HG02642 (cell line): ENCODE measurements at regions not wholly inside any gene's neighbourhood (a gene's known extent, or its start where the extent isn't known, plus 50 kb on each side); places are given as distances from the start of the nearest gene placed in this dataset.

Experiments
- ATAC-seq: cut with Tn5 transposase; IDR thresholded peaks from one replicate; pipeline ENCODE4 v1.9.1; 2021; ENCODE audit warnings: mild to moderate bottlenecking; ENCODE audit not compliant: unreplicated experiment, poor library complexity

DNA sequence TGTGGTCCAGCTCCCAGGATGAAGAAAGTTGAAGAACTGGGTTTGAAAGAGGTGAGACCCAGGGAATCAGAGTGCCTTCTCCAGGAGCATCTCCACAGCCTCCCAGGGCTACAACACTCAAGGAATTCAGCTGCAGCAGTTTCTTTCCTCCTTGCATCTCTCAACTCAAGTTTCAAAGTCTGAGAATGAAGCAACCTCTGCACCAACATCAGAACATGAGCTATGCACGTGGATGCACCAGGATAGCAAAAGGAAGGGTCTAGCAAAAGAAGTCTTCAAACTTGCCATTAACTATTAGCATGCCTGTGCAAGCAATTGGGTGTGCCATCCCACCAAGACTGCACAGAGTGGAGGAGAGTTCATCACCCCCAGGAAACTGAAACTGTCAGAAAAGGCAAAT is 193.9 kb downstream of the OTOR start:
- no peak for ATAC-seq

DNA sequence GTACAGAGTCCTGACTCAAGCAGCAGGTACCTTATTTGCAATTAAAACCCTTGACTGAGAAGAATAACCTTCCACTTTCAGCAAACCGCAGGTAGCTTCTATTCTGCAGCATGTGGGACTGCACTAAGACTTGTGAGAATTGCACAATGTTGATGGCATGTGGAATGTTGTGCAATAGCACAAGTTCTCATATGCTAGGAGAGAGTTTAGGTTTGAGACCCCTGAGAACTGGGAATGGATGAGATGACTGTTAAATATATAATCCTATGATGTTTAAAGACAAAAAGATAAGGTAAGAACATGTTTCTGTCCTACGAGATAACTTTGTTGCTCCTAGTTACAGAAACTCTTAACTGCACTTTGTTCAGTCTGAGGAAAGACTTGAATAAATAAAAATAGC is 194.6 kb downstream of the OTOR start:
- ATAC-seq: no peak

DNA sequence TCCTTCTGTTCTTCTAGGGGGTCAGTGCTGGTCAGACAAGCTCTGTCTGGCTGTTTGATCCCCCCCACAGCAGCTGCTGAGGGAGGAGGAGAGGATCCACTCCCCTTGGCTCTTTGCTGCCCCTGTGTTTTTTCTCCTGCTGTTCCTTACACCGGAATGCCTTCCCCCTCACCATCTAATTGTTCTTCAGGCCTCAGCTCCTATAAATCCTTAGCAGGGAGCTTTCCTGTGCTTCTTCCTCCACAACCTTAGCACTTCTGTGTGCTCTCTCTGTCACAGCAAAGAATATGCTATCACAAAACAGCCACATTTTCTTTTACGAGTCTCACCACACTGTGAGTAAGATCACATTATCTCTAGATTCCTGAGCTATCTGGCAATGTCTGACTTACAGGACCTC is 196.6 kb downstream of the OTOR start:
- no peak for ATAC-seq

DNA sequence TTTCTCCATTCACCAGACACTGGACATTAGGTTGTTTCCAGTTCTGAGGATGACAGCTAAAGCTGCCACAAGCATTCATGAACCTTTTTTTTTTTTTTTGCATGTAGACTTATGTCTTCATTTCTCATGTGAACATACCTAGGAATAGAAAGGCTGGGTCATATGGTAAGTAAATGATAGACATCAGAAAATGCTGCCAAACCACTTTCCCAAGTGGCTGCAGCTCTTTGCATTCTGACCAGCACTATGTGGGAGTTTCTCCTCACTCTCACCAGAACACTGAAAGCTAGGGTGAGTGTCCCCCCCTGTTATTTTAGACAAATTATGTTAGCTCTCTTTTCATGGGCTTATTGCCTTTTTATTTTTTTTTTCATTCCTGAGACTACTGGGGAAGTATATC is 197.5 kb downstream of the OTOR start:
- no peak for ATAC-seq

DNA sequence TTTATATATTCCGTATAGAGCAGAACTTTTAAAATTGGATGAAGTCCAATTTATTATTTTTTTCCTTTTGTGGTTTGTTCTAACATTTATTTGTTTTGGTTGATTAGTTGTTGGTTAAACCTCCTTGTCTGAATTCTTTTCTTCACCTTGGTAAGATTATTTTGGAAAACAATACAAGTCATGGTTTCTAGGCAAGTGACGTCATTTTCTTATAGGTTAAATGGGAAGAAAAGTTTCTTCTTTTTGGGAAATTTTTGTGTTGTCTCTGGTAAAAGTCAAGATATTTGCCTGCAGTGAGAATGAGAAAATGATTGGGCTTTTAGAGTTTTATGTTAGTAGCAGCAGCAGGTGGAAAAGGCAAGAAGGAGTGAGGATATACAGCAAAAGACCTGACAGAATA is 197.9 kb downstream of the OTOR start:
- ATAC-seq: no peak

DNA sequence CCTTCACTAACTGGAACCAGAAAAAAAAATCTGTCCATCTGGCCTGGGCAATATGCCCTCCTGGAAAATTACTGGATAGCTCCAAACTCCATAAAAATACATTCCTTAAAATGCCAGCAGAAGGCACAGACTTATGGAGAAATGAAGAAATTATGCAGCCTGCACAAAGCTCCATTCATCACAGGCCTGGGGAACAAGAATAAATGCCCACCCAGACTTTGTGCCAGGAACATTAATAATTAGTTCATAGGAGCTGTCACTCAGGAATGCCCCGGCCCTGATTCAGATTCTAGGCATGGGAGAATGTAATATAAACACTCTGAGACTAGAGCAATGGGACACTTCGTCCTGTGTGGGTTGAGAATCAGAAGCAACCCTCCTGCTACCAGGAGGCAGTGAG is 199.3 kb downstream of the OTOR start:
- ATAC-seq: no peak

DNA sequence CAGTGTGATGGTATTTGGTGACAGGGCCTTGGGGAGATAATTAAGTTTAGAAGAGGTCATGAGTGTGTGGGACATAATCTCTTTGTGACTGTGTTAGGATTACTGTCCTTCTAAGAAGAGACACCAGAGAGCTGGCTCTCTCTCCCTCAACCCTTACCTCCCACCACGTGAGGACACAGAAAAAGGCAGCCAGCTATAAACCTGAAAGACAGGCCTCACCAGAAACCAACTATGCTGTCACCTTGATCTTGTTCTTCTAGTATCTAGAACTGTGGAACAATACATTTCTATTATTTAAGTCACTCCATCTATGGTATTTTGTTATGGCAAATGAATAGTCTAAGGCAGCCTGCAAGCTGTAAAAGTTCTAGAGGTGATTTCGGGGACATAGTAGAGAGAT is 203.7 kb downstream of the OTOR start:
- no peak for ATAC-seq

DNA sequence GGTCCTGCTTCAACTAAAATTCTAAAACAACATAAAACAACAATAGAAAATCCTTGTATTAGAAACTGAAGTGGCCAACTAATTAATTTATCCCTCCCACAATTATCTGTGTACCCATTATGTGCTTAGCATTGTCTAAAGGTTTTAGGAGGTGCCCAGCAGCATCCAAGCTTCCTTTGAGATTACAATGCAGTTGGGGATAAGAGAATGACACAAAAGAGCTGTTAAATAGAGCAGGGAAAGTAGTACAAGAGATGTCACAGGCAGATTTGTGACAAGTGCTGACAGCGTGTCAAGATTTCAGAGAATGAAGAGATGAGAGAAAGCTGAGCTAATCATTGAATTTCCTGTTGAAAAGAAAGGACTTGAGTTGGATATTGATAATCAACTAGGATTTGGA is 204.8 kb downstream of the OTOR start:
- ATAC-seq: no peak

DNA sequence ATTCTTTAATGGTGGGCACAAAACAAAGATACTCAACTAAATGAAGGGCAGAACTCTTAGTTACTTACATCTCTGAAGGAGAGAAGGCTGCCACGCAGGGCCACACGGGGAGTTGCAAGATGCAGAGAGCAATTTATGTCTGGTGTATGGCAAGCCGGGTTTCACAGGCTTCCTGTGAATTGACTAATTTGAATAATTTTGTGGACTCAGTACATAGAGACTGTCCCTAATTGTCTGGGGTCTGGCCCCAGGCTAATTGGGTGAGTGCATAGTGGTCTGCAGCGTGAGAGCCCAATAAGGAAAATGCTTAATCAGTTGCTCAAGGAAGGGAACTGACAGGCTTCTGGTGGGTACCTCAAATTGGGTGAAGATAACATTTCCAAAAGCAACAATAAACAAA is 205.7 kb downstream of the OTOR start:
- ATAC-seq: no peak

DNA sequence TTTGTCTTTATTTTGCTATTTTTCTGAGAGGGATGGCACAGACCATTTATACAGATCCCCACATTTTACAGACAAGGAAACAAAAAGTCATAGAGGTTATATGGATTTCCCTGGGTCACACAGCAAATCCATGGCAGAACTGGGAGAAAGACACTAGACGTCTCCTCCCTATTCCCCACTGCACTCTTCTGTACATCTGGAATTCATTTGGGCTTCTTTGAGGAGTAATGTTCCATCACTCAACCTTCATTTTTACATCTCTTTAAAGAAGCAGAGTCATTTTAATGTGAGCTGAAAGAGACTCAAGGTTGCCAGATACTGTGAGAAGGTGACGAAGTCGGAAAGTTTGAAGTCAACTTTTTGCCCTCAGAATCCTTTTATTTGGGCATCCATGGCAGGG is 207.3 kb downstream of the OTOR start:
- ATAC-seq: no peak

DNA sequence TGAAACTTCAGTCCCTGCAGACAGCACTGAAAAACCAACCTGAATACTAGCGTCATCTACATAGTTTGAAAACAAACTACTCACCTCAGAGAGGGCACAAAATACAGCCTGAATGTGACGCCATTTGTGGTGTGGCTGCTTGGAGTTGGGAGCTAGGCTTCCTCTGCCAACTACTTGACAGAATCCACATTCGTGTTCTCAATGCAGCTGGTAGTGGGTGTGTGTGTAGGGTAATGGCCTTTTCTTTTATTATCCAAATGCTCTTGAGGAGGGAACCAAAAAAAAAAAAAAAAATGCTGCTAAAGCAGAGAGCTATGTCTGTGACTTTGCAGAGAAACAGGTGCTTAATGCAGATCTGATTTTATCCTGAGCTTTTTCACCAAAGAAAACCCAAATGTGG is 207.8 kb downstream of the OTOR start:
- no peak for ATAC-seq

DNA sequence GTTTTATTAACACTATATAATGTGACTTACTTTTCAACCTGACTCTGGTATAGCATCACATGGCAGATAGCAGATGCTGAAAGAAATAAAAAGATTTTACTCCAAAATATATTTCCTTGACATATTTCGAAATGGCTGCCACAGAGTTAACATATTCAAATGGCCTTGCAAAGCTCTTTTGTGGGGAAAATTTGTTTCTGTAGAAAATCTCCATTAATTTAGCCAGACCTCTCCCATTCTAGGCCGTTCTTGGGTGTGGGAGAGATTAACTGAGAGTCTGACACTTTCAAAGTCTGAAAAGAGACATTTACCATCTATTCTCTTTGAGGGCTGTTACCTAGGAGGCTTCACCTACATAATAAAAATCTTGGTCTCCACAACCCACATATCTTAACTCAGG is 217.2 kb downstream of the OTOR start:
- no peak for ATAC-seq

DNA sequence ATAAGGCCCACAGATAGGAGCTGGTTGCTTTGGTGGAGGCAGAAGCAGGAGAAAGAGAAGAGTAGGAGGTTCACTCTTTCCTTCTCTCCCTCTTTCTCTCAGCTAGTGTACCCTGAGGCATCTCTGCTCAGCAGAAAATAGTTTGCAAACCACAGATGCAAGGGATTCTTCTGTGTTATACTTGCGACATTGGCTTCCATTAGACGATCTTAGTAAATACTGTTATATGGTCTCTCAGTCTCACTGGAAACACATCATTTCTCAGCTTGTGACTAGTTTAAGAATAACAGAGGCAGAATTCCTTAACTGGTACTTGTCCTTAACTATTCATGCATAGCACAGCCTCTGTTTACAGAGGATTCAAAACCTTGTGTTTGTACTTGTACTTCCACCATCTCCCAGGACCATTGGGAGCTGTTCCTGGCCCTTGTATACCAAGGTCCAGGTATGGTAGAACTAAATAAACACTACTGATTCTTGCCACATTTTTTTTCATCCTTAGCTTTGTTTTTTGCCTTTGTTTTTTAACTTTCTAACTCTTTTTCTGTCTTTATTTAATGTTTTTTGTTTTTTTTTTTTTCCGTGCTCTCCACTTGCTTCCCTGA is 218.2 kb downstream of the OTOR start:
- ATAC-seq: no peak

DNA sequence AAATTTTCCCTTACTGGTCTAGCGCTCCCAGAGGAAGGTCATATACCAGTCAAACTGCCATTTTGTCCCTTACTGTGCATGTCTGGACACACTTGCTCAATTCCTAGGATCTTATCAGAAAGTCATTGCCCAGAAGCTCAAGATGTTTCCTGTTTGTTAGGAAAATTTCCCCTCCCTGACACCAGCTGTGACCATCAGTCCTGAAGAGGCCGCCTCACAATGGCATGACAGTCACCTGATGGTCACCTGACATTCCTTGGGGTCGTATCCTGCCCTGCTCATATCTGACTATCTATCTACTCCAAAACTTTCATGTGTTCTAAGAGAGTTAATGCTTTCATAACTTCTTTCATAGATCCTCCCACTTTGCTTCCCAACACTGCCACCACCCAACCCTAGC is 219.9 kb downstream of the OTOR start:
- no peak for ATAC-seq

DNA sequence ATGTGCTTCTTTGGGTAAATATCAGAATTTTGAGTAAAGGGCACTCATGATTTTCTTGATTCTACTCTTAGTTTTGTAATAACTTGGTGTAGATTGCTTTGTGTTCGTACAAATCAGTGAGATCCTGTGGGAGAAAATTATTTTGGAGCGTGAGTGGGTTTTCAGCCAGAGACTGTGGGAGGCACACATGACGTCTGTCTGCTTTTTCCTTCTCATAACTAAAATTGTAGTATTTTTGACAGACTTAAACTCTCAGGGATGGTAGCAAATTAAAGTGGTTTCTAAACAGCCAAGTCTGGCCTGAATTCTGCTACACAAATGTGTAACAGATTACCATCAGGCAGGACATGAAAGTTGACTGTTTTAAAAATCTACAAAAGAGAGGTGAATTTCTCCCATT is 222.6 kb downstream of the OTOR start:
- no peak for ATAC-seq

DNA sequence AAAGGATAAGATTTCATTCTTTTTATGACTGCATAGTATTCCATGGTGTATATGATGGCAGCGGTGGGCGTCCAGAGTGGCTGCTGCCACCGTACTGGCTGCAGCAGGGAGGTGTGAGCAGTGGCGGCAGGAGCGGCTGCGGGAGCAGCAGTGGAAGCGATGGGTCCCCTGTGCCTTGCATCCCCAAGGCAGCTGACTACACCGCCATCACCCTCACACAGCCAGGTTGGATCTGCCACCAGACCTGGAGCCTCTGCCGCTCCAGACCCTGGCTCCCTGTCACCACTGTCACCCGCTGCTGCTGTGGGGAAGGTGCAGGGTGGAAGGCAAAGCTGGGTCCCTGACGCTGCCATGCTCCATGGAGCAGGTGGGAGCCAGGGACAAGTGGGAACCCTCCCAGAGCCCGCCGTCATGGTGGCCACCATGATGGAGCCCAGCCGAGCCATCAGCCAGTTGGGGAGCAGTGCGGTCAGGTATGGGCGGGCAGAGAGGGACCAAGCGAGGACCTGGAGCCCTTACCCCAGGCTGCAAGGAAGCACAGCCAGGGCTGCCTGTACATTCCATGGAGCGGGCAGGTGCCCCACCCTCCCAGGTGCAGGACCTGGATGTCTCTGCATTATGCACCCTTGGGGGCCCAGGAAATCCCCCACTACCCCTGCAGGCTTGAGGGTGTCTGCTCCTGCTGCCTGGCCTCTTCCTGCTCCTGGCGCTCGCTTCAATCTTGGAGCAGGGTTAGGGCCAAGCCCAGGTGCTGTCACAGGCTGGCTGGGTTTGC is 226.1 kb downstream of the OTOR start:
- no peak for ATAC-seq

DNA sequence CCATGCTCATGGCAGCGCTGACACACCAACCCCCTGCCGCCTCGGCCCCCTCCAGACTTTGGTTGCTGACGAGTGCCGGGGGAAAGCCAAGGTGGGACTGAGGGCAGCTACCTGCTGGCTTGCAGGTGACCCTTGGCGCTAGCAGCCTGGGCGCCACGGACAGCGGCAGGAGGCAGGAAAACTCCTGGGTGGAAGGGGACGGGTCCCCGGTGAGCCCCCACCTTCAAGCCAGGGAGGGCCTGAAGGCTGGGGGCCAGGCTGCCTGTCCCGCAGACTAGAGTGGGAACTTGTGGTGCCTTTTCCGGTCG is 226.7 kb downstream of the OTOR start:
- no peak for ATAC-seq

DNA sequence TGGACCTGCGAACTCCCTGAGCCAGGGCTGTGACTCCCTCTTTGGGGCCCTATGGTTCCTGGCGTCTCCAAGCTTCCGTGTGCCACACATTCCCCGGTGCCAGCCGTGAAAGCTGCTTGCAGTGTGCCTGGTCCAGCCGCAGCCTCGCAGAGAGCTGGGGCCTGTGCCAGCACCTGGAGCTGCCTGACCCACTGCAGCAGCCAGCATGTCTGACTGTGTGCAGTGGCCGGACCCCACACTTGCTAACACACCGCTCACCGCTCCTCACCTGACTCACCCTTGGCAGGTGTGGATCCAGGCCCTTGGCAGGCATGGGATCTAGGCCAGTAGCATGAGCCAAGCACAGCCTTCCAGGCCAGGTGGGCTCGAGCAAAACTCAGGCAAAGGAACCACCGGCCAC is 227.5 kb downstream of the OTOR start:
- no peak for ATAC-seq

DNA sequence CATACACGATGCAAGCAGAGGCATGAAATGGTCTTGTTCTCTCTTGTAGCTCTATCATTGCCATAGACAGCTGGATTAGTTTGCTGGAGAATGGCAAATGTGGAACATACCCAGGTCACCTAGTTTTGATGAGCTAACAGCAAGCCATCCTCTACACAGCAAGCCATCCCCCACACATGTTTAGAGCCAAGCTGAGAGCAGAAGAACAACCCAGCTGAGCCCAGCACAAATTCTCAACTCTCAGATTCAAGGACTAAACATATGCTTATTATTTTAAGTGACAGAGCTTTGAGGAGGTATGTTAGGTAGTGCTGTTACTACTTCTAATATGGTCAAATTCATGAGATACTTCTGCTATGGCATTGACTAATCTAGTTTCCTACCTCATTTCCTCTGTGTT is 230.3 kb downstream of the OTOR start:
- no peak for ATAC-seq

DNA sequence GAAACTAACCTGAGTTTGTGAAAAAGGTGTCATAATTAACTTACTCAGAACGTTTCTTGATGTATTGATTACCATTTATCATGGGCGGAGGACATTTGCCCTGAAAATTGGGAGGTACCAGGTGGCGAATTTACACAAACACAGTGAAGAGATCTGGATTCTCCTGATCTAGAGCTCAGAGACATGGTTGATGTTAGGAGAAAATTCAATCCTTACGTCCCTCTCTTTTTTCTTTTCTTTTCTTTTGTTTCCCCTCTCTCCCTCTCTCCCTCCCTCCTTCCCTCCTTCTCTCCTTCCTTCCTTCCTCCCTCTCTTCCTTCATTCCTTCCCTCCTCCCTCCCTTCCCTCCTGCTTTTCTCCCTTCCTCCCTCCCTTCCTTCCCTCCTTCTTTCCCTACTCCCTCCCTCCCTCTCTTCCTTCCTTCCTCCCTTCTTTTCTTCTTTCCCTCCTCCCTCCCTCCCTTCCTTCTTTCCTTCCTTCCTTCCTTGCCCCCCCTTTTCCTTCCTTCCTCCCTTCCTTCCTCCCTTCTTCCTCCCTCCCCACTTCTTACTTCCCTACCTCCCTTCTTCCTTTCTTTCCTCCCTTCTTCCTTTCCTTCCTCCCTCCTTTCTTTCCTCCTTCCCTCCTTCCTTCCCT is 234.1 kb downstream of the OTOR start:
- ATAC-seq: no peak

DNA sequence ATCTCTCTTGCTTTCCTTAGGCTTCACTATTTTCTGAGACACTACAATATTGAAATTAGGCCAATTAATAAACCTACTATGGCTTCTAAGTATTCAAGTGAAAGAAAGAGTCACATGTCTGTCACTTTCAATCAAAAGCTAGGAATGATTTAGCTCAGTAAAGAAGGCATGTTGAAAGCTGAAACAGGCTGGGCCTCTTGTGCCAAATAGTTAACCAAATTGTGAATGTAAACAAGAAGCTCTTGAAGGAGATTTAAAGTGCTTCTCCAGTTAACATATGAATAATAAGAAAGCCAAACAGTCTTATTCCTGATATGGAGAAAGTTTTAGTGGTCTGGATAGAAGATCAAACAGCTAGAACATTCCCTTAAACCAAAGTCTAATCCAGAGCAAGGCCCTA is 236.3 kb downstream of the OTOR start:
- ATAC-seq: no peak
